CD14-positive monocyte (primary cell): ENCODE measurements at regions not wholly inside any gene's neighbourhood (a gene's known extent, or its start where the extent isn't known, plus 50 kb on each side); places are given as distances from the start of the nearest gene placed in this dataset.

ENCODE experiments used
- DNase-seq, 3 donors: peaks; one replicate each; pipeline ENCODE4 v3.0.0-alpha.2; 2011 to 2022
- H2AFZ ChIP-seq: 2 replicates; pipeline ENCODE4 v1.6.0; 2012; ENCODE audit warnings: mild to moderate bottlenecking, low read depth, low read length, inconsistent platforms; ENCODE audit not compliant: insufficient read depth, poor library complexity, severe bottlenecking
- H3K27ac ChIP-seq, 2 donors: 1 replicate in 1 of 2; 2 replicates in 1 of 2; pipeline ENCODE4 v1.5.1; 2012 to 2013; ENCODE audit warnings: low read length in 2 of 2, control low read depth in 1 of 2, inconsistent platforms in 1 of 2, low read depth in 1 of 2, mild to moderate bottlenecking in 1 of 2
- H3K27me3 ChIP-seq, 2 donors: one replicate each; pipeline versions ENCODE4 v1.6.0 to v1.6.1; 2011 to 2013; ENCODE audit warnings: low read length in 2 of 2; ENCODE audit not compliant: control insufficient read depth in 2 of 2, insufficient read depth in 2 of 2
- H3K36me3 ChIP-seq, 2 donors: replicated peaks in 1 of 2; 1 replicate in 1 of 2; 2 replicates in 1 of 2; pipeline versions ENCODE4 v1.5.1 to v1.6.1; 2012 to 2013; ENCODE audit warnings: low read length in 2 of 2, control low read depth in 1 of 2, inconsistent platforms in 1 of 2, mild to moderate bottlenecking in 1 of 2; ENCODE audit not compliant: insufficient read depth in 2 of 2, control insufficient read depth in 1 of 2
- H3K4me1 ChIP-seq, 2 donors: 1 replicate in 1 of 2; 2 replicates in 1 of 2; pipeline versions ENCODE4 v1.5.1 to v1.6.1; 2012 to 2013; ENCODE audit warnings: low read length in 2 of 2, control low read depth in 1 of 2, inconsistent platforms in 1 of 2, mild to moderate bottlenecking in 1 of 2, moderate library complexity in 1 of 2; ENCODE audit not compliant: insufficient read depth in 2 of 2, control insufficient read depth in 1 of 2
- H3K4me2 ChIP-seq: replicated peaks from 2 replicates; pipeline ENCODE3; 2012; ENCODE audit warnings: low read length, moderate library complexity, mild to moderate bottlenecking; ENCODE audit not compliant: poor library complexity, severe bottlenecking; ENCODE audit errors: extremely low read depth
- H3K4me3 ChIP-seq, 3 experiments: fragments of 200-600 bp in 1 of 3; sonication (generic) in 1 of 3; replicated peaks in 1 of 3; 1 replicate in 2 of 3; 2 replicates in 1 of 3; pipeline ENCODE4 v1.5.1; 2011 to 2013; ENCODE audit warnings: low read length in 3 of 3, mild to moderate bottlenecking in 3 of 3, control low read depth in 2 of 3, low read depth in 2 of 3, inconsistent platforms in 1 of 3, moderate library complexity in 1 of 3
- H3K79me2 ChIP-seq: 2 replicates; pipeline ENCODE4 v1.6.0; 2012; ENCODE audit warnings: mild to moderate bottlenecking, control low read depth, inconsistent platforms, low read length, moderate library complexity; ENCODE audit not compliant: insufficient read depth
- H3K9ac ChIP-seq: 2 replicates; pipeline ENCODE4 v1.6.0; 2017; ENCODE audit warnings: low read length, mild to moderate bottlenecking; ENCODE audit not compliant: insufficient read depth, poor library complexity, severe bottlenecking
- H3K9me3 ChIP-seq, 2 donors: replicated peaks in 1 of 2; 1 replicate in 1 of 2; 2 replicates in 1 of 2; pipeline versions ENCODE4 v1.5.1 to v1.6.1; 2012 to 2013; ENCODE audit warnings: low read length in 2 of 2, control low read depth in 1 of 2; ENCODE audit not compliant: control insufficient read depth in 1 of 2, insufficient read depth in 1 of 2
- H4K20me1 ChIP-seq: 2 replicates; pipeline ENCODE4 v1.6.0; 2012; ENCODE audit warnings: mild to moderate bottlenecking, low read length, control low read depth, moderate library complexity; ENCODE audit not compliant: insufficient read depth
- H3K27ac Mint-ChIP-seq, 7 donors: one replicate each; pipeline ENCODE4 v1.8.0; 2020; ENCODE audit warnings: mild to moderate bottlenecking in 7 of 7, mixed read lengths in 7 of 7, moderate library complexity in 6 of 7, inconsistent platforms in 2 of 7
- H3K27me3 Mint-ChIP-seq, 3 donors: one replicate each; pipeline ENCODE4 v1.8.0; 2021 to 2022; ENCODE audit warnings: low read depth in 3 of 3, mild to moderate bottlenecking in 3 of 3, mixed read lengths in 3 of 3, moderate library complexity in 3 of 3, inconsistent platforms in 1 of 3
- H3K36me3 Mint-ChIP-seq, 2 donors: one replicate each; pipeline ENCODE4 v1.8.0; 2020; ENCODE audit warnings: mixed read lengths in 2 of 2, inconsistent platforms in 1 of 2, mild to moderate bottlenecking in 1 of 2
- H3K4me1 Mint-ChIP-seq: one replicate; pipeline ENCODE4 v1.8.0; 2020; ENCODE audit warnings: mild to moderate bottlenecking, mixed read lengths
- H3K4me3 Mint-ChIP-seq, 2 donors: one replicate each; pipeline ENCODE4 v1.8.0; 2020; ENCODE audit warnings: mild to moderate bottlenecking in 2 of 2, mixed read lengths in 2 of 2, moderate library complexity in 1 of 2
- H3K9me3 Mint-ChIP-seq, 7 donors: one replicate each; pipeline ENCODE4 v1.8.0; 2020 to 2022; ENCODE audit warnings: mixed read lengths in 7 of 7, mild to moderate bottlenecking in 6 of 7, moderate library complexity in 6 of 7, inconsistent platforms in 2 of 7
- CTCF ChIP-seq: fragments of 200-600 bp; IDR thresholded peaks from one replicate; pipeline ENCODE4 v1.8.0; 2022; ENCODE audit warnings: antibody characterized with exemption, mild to moderate bottlenecking
- WGBS: methylation state at CpG from one replicate; pipeline ENCODE4 v1.1.5; 2013; ENCODE audit warnings: missing lambda C conversion rate; ENCODE audit not compliant: insufficient coverage; 5-methylcytosine and 5-hydroxymethylcytosine counted together
- intact Hi-C, 2 donors: fragments of 100-400 bp; cut with micrococcal nuclease; formaldehyde crosslinking; loops; one replicate each; pipeline versions ENCODE4 v1.15.0 to v1.15.1; 2023

GRCh38 chr11:100578831-100579311, 108.2 kb upstream of the ARHGAP42 start:
- Histone ChIP-seq H3K4me3 (no peak overlapping the region), H3K4me2 (no peak overlapping the region), H3K9me3 (no peaks in the 10 kb centered on the region), H2AFZ (no peak overlapping the region), H3K27me3 (no peaks in the 10 kb centered on the region), H3K79me2 (no peaks in the 10 kb centered on the region), H3K27ac (no peak overlapping the region), H3K4me1 (no peaks in the 10 kb centered on the region), H3K36me3 (no peaks in the 10 kb centered on the region), H4K20me1 (no peaks in the 10 kb centered on the region), H3K9ac (no peak overlapping the region)
- Mint-ChIP-seq H3K27ac (no peak overlapping the region), H3K9me3 (no peaks in the 10 kb centered on the region), H3K4me3 (no peak overlapping the region), H3K36me3 (no peaks in the 10 kb centered on the region), H3K4me1 (no peaks in the 10 kb centered on the region), H3K27me3 (no peaks in the 10 kb centered on the region)
- intact Hi-C loops, result loop anchor here in 1 of 2 donors (5.0 kb wide), 1 partner anchor 353 kb away; no protein-coding TSS in a partner anchor
- 87% methylated on average over 3 of the region's 5 CpGs for WGBS
- DNase-seq, result no peak
- no peak for TF ChIP-seq CTCF

GRCh38 chr11:100581318-100581717, 105.8 kb upstream of the ARHGAP42 start:
- H3K9me3 ChIP-seq, result no peaks in the 10 kb centered on the region
- H3K27me3 ChIP-seq, result no peaks in the 10 kb centered on the region
- H3K9ac ChIP-seq, result no peak overlapping the region
- H3K79me2 ChIP-seq, result no peaks in the 10 kb centered on the region
- Mint-ChIP-seq H3K9me3 (peaks cover 0 to 1% (median 0%) of the 10 kb centered on the region in 7 donors), H3K27ac (no peak overlapping the region), H3K4me3 (no peak overlapping the region), H3K36me3 (no peaks in the 10 kb centered on the region), H3K4me1 (no peaks in the 10 kb centered on the region), H3K27me3 (no peaks in the 10 kb centered on the region)
- DNase-seq, result no peak
- no peak overlapping the region for H2AFZ ChIP-seq
- H3K36me3 ChIP-seq, result no peaks in the 10 kb centered on the region
- no peak overlapping the region for H3K4me2 ChIP-seq
- 24% methylated on average over 3 of the region's 4 CpGs for WGBS
- H3K4me1 ChIP-seq, result no peaks in the 10 kb centered on the region
- H4K20me1 ChIP-seq, result no peaks in the 10 kb centered on the region
- no peak overlapping the region for H3K4me3 ChIP-seq
- no peak overlapping the region for H3K27ac ChIP-seq
- intact Hi-C loops, result no loop called here
- TF ChIP-seq CTCF, result no peak
